GM18498 (cell line): ENCODE measurements at regions not wholly inside any gene's neighbourhood (a gene's known extent, or its start where the extent isn't known, plus 50 kb on each side); places are given as distances from the start of the nearest gene placed in this dataset.

Experiments
- ATAC-seq: cut with Tn5 transposase; IDR thresholded peaks from one replicate; pipeline ENCODE4 v1.9.1; 2021; ENCODE audit warnings: mild to moderate bottlenecking, moderate library complexity; ENCODE audit not compliant: unreplicated experiment

GRCh38 chr9:29838491-29839020, 2265.3 kb upstream of the C9orf72 start:
- no peak for ATAC-seq

- ATAC-seq: no peak
Measured at GRCh38 chr9:29844251-29844650, 2271.0 kb upstream of the C9orf72 start.

GRCh38 chr9:29850664-29851063, 2277.4 kb upstream of the C9orf72 start:
- no peak for ATAC-seq

- no peak for ATAC-seq
Measured at GRCh38 chr9:29861803-29862202, 2288.5 kb upstream of the C9orf72 start.

- ATAC-seq: no peak
Measured at GRCh38 chr9:29865764-29866313, 2292.6 kb upstream of the C9orf72 start.

GRCh38 chr9:29866556-29866955, 2293.3 kb upstream of the C9orf72 start:
- no peak for ATAC-seq

GRCh38 chr9:29873579-29873978, 2300.3 kb upstream of the C9orf72 start:
- ATAC-seq: no peak

GRCh38 chr9:29875547-29875946, 2302.3 kb upstream of the C9orf72 start:
- ATAC-seq: no peak

GRCh38 chr9:29882767-29883166, 2309.5 kb upstream of the C9orf72 start:
- ATAC-seq: no peak

GRCh38 chr9:29906065-29906464, 2332.8 kb upstream of the C9orf72 start:
- no peak for ATAC-seq

GRCh38 chr9:29928072-29928471, 2354.8 kb upstream of the C9orf72 start:
- no peak for ATAC-seq

GRCh38 chr9:29939559-29939958, 2366.3 kb upstream of the C9orf72 start:
- ATAC-seq: no peak

- no peak for ATAC-seq
Measured at GRCh38 chr9:29945012-29945411, 2371.7 kb upstream of the C9orf72 start.

GRCh38 chr9:29958469-29958868, 2385.2 kb upstream of the C9orf72 start:
- no peak for ATAC-seq

GRCh38 chr9:29965834-29966233, 2392.6 kb upstream of the C9orf72 start:
- ATAC-seq: no peak

GRCh38 chr9:29966247-29966646, 2393.0 kb upstream of the C9orf72 start:
- no peak for ATAC-seq

- no peak for ATAC-seq
Measured at GRCh38 chr9:29968831-29969230, 2395.6 kb upstream of the C9orf72 start.

- no peak for ATAC-seq
Measured at GRCh38 chr9:29969408-29969807, 2396.1 kb upstream of the C9orf72 start.

GRCh38 chr9:29969856-29970647, 2396.8 kb upstream of the C9orf72 start:
- ATAC-seq: no peak

GRCh38 chr9:29974197-29974596, 2400.9 kb upstream of the C9orf72 start:
- no peak for ATAC-seq

GRCh38 chr9:29976981-29977380, 2403.7 kb upstream of the C9orf72 start:
- no peak for ATAC-seq

- ATAC-seq: no peak
Measured at GRCh38 chr9:29981013-29981412, 2403.4 kb upstream of the ACO1 start.
